HCT116 (cell line): ENCODE measurements at regions not wholly inside any gene's neighbourhood (a gene's known extent, or its start where the extent isn't known, plus 50 kb on each side); places are given as distances from the start of the nearest gene placed in this dataset.

Source experiments
- ATAC-seq: fragments of 200-7000 bp; cut with Tn5 transposase; 2 replicates; pipeline ENCODE4 v1.9.1; 2020; ENCODE audit warnings: mild to moderate bottlenecking, moderate library complexity
- BruUV-seq: library from RNA; stranded (reverse); fragments of 400-500 nt; replicated peaks from 2 replicates; lab custom pipeline; 2021; lab: Mats Ljungman, UMichigan
- CTCF ChIA-PET: fragments of 300-600 bp; sonication (Branson Sonifier 250); formaldehyde crosslinking; loops from one replicate; lab custom pipeline; 2021; ENCODE audit warnings: antibody characterized with exemption; lab: Charles Lee
- POLR2A ChIA-PET: fragments of 300-600, 350-600 bp; sonication (Branson Sonifier 250); formaldehyde crosslinking; loops from one replicate; lab custom pipeline; 2021; ENCODE audit warnings: antibody characterized with exemption; lab: Charles Lee
- RAD21 ChIA-PET, 2 experiments: fragments of 300-600 bp; sonication (Branson Sonifier 250); formaldehyde crosslinking; loops; one replicate each; lab custom pipeline; 2023; ENCODE audit warnings: low total read pairs in 2 of 2; ENCODE audit not compliant: uncharacterized antibody in 2 of 2, unreplicated experiment in 2 of 2, low non-redundant PET in 1 of 2; lab: Charles Lee
- DNase-seq: peaks from one replicate; pipeline ENCODE4 v3.0.0-alpha.2; 2010; ENCODE audit warnings: low read depth, low spot score
- H2AFZ ChIP-seq: fragments of 200-600 bp; shearing (Covaris generic), sonication (generic); 2 replicates; pipeline ENCODE4 v1.6.1; 2017; ENCODE audit warnings: low read depth, mixed run types, mixed read lengths, antibody characterized with exemption, low read length; ENCODE audit not compliant: poor library complexity, severe bottlenecking
- H3K27ac ChIP-seq: 2 replicates; pipeline ENCODE4 v1.5.1; 2012; ENCODE audit warnings: low read depth, low read length
- H3K27me3 ChIP-seq: fragments of 200-600 bp; sonication (generic); 2 replicates; pipeline ENCODE4 v1.6.1; 2016; ENCODE audit warnings: mixed run types, low read length, mixed read lengths; ENCODE audit not compliant: insufficient read depth
- H3K36me3 ChIP-seq, 2 experiments: fragments of 200-500 bp in 1 of 2; fragments of 200-600 bp in 1 of 2; sonication (Bioruptor generic) in 1 of 2; sonication (generic) in 1 of 2; 2 replicates each; pipeline versions ENCODE4 v1.5.1 to v1.6.1; 2014 to 2016; ENCODE audit warnings: low read length in 2 of 2, inconsistent platforms in 1 of 2, mixed read lengths in 1 of 2, mixed run types in 1 of 2; ENCODE audit not compliant: insufficient read depth in 2 of 2, control insufficient read depth in 1 of 2
- H3K4me1 ChIP-seq, 2 experiments: fragments of 200-600 bp in 1 of 2; sonication (generic) in 1 of 2; 2 replicates each; pipeline versions ENCODE4 v1.5.1 to v1.6.1; 2012 to 2017; ENCODE audit warnings: low read length in 2 of 2, inconsistent platforms in 1 of 2, mild to moderate bottlenecking in 1 of 2, mixed read lengths in 1 of 2, mixed run types in 1 of 2, moderate library complexity in 1 of 2; ENCODE audit not compliant: insufficient read depth in 2 of 2, control insufficient read depth in 1 of 2
- H3K4me2 ChIP-seq: fragments of 200-600 bp; sonication (generic); 2 replicates; pipeline ENCODE4 v1.6.1; 2017; ENCODE audit warnings: mixed run types, low read length, mixed read lengths
- H3K4me3 ChIP-seq, 2 experiments: fragments of 200-600 bp in 1 of 2; sonication (generic) in 1 of 2; replicated peaks in 1 of 2; 2 replicates each; pipeline ENCODE4 v1.5.1; 2011 to 2016; ENCODE audit warnings: low read length in 2 of 2, control low read depth in 1 of 2, low read depth in 1 of 2, mild to moderate bottlenecking in 1 of 2, mixed read lengths in 1 of 2, mixed run types in 1 of 2
- H3K79me2 ChIP-seq: fragments of 200-600 bp; sonication (generic); 2 replicates; pipeline ENCODE4 v1.6.1; 2017; ENCODE audit warnings: mild to moderate bottlenecking, mixed run types, low read length, moderate library complexity, mixed read lengths; ENCODE audit not compliant: insufficient read depth
- H3K9ac ChIP-seq: fragments of 200-600 bp; sonication (generic); 2 replicates; pipeline ENCODE4 v1.6.1; 2016; ENCODE audit warnings: low read length, mixed read lengths
- H3K9me2 ChIP-seq: fragments of 200-600 bp; sonication (generic), shearing (Covaris generic); 2 replicates; pipeline ENCODE4 v1.6.1; 2017; ENCODE audit warnings: mixed run types, mild to moderate bottlenecking, moderate library complexity; ENCODE audit not compliant: insufficient read depth
- H3K9me3 ChIP-seq, 2 experiments: fragments of 200-500 bp in 1 of 2; fragments of 200-600 bp in 1 of 2; sonication (Bioruptor generic) in 1 of 2; sonication (generic) in 1 of 2; 2 replicates each; pipeline ENCODE4 v1.6.1; 2014 to 2017; ENCODE audit warnings: low read length in 2 of 2, mixed read lengths in 2 of 2, inconsistent platforms in 1 of 2, low read depth in 1 of 2, mild to moderate bottlenecking in 1 of 2, mixed run types in 1 of 2, moderate library complexity in 1 of 2; ENCODE audit not compliant: control insufficient read depth in 1 of 2, insufficient read depth in 1 of 2
- H4K20me1 ChIP-seq: fragments of 200-600 bp; sonication (generic), shearing (Covaris generic); 2 replicates; pipeline ENCODE4 v1.6.1; 2017; ENCODE audit warnings: mixed run types, mild to moderate bottlenecking, moderate library complexity; ENCODE audit not compliant: insufficient read depth
- CEBPB ChIP-seq: IDR thresholded peaks from 2 replicates; pipeline ENCODE4 v1.6.1; 2012; ENCODE audit warnings: low read depth
- EZH2 ChIP-seq: fragments of 200-600 bp; sonication (generic); IDR thresholded peaks from 2 replicates; pipeline ENCODE4 v1.6.1; 2017; ENCODE audit warnings: antibody characterized with exemption, mixed run types
- FOSL1 ChIP-seq: IDR thresholded peaks from 2 replicates; pipeline ENCODE4 v1.6.1; 2012; ENCODE audit warnings: low read depth
- JUND ChIP-seq: IDR thresholded peaks from 2 replicates; pipeline ENCODE4 v1.6.1; 2012
- MAX ChIP-seq: IDR thresholded peaks from 2 replicates; pipeline ENCODE4 v1.6.1; 2012
- POLR2AphosphoS5 ChIP-seq: IDR thresholded peaks from 2 replicates; pipeline ENCODE4 v1.6.1; 2011; ENCODE audit warnings: mild to moderate bottlenecking, low read depth, low read length, moderate library complexity
- SIN3A ChIP-seq: IDR thresholded peaks from 2 replicates; pipeline ENCODE4 v1.6.1; 2012; ENCODE audit warnings: low read depth
- SRF ChIP-seq: IDR thresholded peaks from 2 replicates; pipeline ENCODE4 v1.6.1; 2012; ENCODE audit warnings: low read depth
- TCF7L2 ChIP-seq: IDR thresholded peaks from 2 replicates; pipeline ENCODE4 v1.7.0; 2011; ENCODE audit warnings: borderline replicate concordance, inconsistent platforms; ENCODE audit not compliant: insufficient read depth, insufficient read length; ENCODE audit errors: extremely low read depth
- ZBTB33 ChIP-seq: IDR thresholded peaks from 2 replicates; pipeline ENCODE4 v1.6.1; 2011; ENCODE audit warnings: mild to moderate bottlenecking, low read length, moderate library complexity; ENCODE audit not compliant: insufficient replicate concordance; ENCODE audit errors: extremely low read depth
- ZFX ChIP-seq: fragments of 450-650 bp; IDR thresholded peaks from 2 replicates; pipeline ENCODE4 v1.6.1; 2017
- ZNF274 ChIP-seq: fragments of 200-500 bp; sonication (Bioruptor generic); IDR thresholded peaks from 2 replicates; pipeline ENCODE4 v1.6.1; 2014; ENCODE audit warnings: mild to moderate bottlenecking, low read depth, low read length, inconsistent platforms
- intact Hi-C: fragments of 100-400 bp; cut with micrococcal nuclease; formaldehyde crosslinking; loops from 2 replicates; pipeline ENCODE4 v1.10.0; 2022

- TF ChIP-seq ZBTB33 (no peak), ZNF274 (no peak), TCF7L2 (no peak), JUND (no peak), SRF (no peak), CEBPB (no peak), MAX (no peak), POLR2AphosphoS5 (no peak), EZH2 (no peak), SIN3A (no peak), ZFX (no peak), FOSL1 (no peak)
- TF ChIP-seq, all 23 proteins: peak for 0
- Histone ChIP-seq H3K4me1 (peaks cover 4 to 22% of the 10 kb centered on the region in 2 experiments; a peak in 2 of 4 replicates), H3K4me2 (no peak overlapping the region), H3K4me3 (no peak overlapping the region), H3K9ac (no peak overlapping the region), H3K36me3 (no peaks in the 10 kb centered on the region), H3K9me3 (no peaks in the 10 kb centered on the region), H3K27me3 (no peaks in the 10 kb centered on the region), H3K27ac (no peak overlapping the region), H3K9me2 (no peaks in the 10 kb centered on the region), H3K79me2 (peaks cover 34% of the 10 kb centered on the region), H2AFZ (no peak overlapping the region), H4K20me1 (no peaks in the 10 kb centered on the region)
- RAD21 ChIA-PET = no interaction called here
- no TSS peak for BruUV-seq
- POLR2A ChIA-PET = no interaction called here
- intact Hi-C loops = no loop called here
- DNase-seq = no peak
- CTCF ChIA-PET = no interaction called here
- ATAC-seq = no peak
Observed at GRCh38 chr2:144326825-144327224, 193.1 kb downstream of the ZEB2 start.
